SU-DHL-6 (cell line): ENCODE measurements at regions not wholly inside any gene's neighbourhood (a gene's known extent, or its start where the extent isn't known, plus 50 kb on each side); places are given as distances from the start of the nearest gene placed in this dataset.

Source experiments
- EZH2phosphoT487 ChIP-seq: fragments of 200-600 bp; sonication (generic), shearing (Covaris generic); conservative IDR thresholded peaks from 2 replicates; pipeline ENCODE4 v1.6.1; 2018; ENCODE audit warnings: mild to moderate bottlenecking, antibody characterized with exemption, low read length, moderate library complexity, mixed read lengths
- TF ChIP-seq, protein P1 (sequence below): fragments of 200-600 bp; sonication (generic); IDR thresholded peaks from one replicate; pipeline ENCODE4 v1.5.1; 2017; ENCODE audit warnings: antibody characterized with exemption, mild to moderate bottlenecking, low read length, moderate library complexity; ENCODE audit not compliant: insufficient read depth, poor library complexity, severe bottlenecking

DNA sequence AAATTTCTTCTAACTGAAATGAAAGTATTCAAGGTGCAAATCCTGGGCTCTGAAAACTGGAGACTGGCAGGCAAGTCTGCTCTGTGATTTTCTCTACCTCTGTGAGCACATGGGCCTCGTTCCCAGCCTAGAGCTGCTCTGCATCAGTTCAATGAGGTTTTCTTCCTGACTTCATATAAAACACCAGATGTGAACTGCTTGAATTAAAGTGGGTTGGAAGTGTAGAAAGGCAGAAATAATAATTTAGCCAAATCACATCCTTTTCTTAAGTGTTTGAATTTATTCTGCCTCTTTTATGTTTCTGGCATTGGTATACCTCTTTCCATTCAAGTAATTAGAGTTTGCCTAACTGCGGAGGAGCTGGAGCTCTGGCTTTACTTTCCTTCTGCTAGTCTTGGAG is 540.8 kb downstream of the OLFM4 start:
- TF ChIP-seq EZH2phosphoT487 = no peak
- TF ChIP-seq, protein P1, sequence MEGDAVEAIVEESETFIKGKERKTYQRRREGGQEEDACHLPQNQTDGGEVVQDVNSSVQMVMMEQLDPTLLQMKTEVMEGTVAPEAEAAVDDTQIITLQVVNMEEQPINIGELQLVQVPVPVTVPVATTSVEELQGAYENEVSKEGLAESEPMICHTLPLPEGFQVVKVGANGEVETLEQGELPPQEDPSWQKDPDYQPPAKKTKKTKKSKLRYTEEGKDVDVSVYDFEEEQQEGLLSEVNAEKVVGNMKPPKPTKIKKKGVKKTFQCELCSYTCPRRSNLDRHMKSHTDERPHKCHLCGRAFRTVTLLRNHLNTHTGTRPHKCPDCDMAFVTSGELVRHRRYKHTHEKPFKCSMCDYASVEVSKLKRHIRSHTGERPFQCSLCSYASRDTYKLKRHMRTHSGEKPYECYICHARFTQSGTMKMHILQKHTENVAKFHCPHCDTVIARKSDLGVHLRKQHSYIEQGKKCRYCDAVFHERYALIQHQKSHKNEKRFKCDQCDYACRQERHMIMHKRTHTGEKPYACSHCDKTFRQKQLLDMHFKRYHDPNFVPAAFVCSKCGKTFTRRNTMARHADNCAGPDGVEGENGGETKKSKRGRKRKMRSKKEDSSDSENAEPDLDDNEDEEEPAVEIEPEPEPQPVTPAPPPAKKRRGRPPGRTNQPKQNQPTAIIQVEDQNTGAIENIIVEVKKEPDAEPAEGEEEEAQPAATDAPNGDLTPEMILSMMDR = no peak
